ENCODE measurements at regions not wholly inside any gene's neighbourhood (a gene's known extent, or its start where the extent isn't known, plus 50 kb on each side); places are given as distances from the start of the nearest gene placed in this dataset.

DNA sequence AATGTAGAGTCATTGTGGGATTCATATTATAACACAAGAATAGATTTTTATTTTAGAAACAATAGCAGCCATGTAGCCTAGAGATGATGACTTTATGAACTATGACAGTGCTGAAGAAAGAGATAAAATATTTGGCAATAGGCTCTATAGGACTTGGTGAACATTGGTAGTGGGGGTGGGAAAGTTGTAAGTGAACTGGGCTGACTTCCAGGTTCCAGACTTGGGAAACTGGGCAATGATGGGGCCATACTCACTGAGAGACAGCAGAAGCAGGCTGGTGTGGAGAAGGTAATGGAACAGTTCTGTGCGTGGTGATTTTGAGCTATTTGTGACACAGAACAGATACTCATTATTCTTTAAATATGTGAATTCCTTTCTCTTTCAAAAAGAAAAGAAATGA is 470.3 kb upstream of the HNRNPA3 start:
- Histone ChIP-seq H3K4me1 (ENCODE audit: control insufficient read depth, insufficient read depth, low read length) (no peaks in the 10 kb centered on the region), H3K9me3 (ENCODE audit: control insufficient read depth, insufficient read depth, low read depth, low read length) (no peaks in the 10 kb centered on the region), H3K27ac (ENCODE audit: low read length) (no peak overlapping the region), H3K4me3 (ENCODE audit: low read depth in 2 of 2, low read length in 2 of 2) (no peak overlapping the region), H3K36me3 (ENCODE audit: control insufficient read depth, insufficient read depth, low read length) (no peaks in the 10 kb centered on the region), H3K27me3 (ENCODE audit: control insufficient read depth, insufficient read depth, low read length) (peaks cover 6% of the 10 kb centered on the region)
- ChIA-PET POLR2A (no interaction called here), CTCF (no interaction called here)
- BruUV-seq (replicated peaks): no TSS peak
- DNase-seq (ENCODE audit: low read depth, low spot score) (no peak), ATAC-seq (no peak)
- TF ChIP-seq, protein P1, sequence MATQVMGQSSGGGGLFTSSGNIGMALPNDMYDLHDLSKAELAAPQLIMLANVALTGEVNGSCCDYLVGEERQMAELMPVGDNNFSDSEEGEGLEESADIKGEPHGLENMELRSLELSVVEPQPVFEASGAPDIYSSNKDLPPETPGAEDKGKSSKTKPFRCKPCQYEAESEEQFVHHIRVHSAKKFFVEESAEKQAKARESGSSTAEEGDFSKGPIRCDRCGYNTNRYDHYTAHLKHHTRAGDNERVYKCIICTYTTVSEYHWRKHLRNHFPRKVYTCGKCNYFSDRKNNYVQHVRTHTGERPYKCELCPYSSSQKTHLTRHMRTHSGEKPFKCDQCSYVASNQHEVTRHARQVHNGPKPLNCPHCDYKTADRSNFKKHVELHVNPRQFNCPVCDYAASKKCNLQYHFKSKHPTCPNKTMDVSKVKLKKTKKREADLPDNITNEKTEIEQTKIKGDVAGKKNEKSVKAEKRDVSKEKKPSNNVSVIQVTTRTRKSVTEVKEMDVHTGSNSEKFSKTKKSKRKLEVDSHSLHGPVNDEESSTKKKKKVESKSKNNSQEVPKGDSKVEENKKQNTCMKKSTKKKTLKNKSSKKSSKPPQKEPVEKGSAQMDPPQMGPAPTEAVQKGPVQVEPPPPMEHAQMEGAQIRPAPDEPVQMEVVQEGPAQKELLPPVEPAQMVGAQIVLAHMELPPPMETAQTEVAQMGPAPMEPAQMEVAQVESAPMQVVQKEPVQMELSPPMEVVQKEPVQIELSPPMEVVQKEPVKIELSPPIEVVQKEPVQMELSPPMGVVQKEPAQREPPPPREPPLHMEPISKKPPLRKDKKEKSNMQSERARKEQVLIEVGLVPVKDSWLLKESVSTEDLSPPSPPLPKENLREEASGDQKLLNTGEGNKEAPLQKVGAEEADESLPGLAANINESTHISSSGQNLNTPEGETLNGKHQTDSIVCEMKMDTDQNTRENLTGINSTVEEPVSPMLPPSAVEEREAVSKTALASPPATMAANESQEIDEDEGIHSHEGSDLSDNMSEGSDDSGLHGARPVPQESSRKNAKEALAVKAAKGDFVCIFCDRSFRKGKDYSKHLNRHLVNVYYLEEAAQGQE (IDR thresholded peaks at IDR 0.05; ENCODE audit: insufficient read depth in 1 of 2, low read depth in 2 of 2, low read length in 1 of 2): no peak
- TF ChIP-seq SIN3A (IDR thresholded peaks at IDR 0.05; ENCODE audit: borderline replicate concordance, insufficient read depth, low read depth, low read length): no peak
- no peak for TF ChIP-seq POLR2AphosphoS5 (IDR thresholded peaks at IDR 0.05; ENCODE audit: low read depth, low read length)
- TF ChIP-seq, protein P2, sequence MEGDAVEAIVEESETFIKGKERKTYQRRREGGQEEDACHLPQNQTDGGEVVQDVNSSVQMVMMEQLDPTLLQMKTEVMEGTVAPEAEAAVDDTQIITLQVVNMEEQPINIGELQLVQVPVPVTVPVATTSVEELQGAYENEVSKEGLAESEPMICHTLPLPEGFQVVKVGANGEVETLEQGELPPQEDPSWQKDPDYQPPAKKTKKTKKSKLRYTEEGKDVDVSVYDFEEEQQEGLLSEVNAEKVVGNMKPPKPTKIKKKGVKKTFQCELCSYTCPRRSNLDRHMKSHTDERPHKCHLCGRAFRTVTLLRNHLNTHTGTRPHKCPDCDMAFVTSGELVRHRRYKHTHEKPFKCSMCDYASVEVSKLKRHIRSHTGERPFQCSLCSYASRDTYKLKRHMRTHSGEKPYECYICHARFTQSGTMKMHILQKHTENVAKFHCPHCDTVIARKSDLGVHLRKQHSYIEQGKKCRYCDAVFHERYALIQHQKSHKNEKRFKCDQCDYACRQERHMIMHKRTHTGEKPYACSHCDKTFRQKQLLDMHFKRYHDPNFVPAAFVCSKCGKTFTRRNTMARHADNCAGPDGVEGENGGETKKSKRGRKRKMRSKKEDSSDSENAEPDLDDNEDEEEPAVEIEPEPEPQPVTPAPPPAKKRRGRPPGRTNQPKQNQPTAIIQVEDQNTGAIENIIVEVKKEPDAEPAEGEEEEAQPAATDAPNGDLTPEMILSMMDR (IDR thresholded peaks at IDR 0.05): no peak
- TF ChIP-seq TCF7L2 (IDR thresholded peaks at IDR 0.05; ENCODE audit: low read depth, low read length): no peak
- in situ Hi-C loops (cut with HindIII; ENCODE audit: low pct_unique_long_range_greater_than_20kb, low sequenced_read_pairs) (no loop called here), intact Hi-C loops (cut with micrococcal nuclease; ENCODE audit: unreplicated experiment) (no loop called here)

DNA sequence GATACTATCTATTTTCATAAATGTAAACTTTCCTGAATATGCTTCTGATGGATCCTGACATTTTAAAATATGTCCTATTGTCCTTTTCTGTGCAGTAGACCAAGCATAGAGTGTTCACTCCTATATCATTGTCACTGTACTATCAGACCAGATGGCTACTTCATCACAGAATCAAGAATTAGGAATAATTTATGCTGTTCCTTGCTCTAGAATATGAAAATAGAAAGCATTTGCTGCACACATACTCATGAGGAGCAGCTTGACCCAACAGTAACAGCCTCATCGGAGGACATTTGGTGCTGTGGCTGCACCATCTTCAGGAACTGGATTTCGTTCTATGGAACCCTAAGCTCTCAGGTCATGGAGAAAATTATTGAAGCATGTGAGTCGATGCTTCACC is 468.9 kb upstream of the HNRNPA3 start:
- in situ Hi-C loops (cut with HindIII; ENCODE audit: low pct_unique_long_range_greater_than_20kb, low sequenced_read_pairs): no loop called here
- BruUV-seq (replicated peaks): no TSS peak
- Histone ChIP-seq H3K27ac (ENCODE audit: low read length) (no peak overlapping the region), H3K27me3 (ENCODE audit: control insufficient read depth, insufficient read depth, low read length) (peaks cover 6% of the 10 kb centered on the region), H3K4me3 (ENCODE audit: low read depth in 2 of 2, low read length in 2 of 2) (no peak overlapping the region), H3K9me3 (ENCODE audit: control insufficient read depth, insufficient read depth, low read depth, low read length) (no peaks in the 10 kb centered on the region), H3K4me1 (ENCODE audit: control insufficient read depth, insufficient read depth, low read length) (no peaks in the 10 kb centered on the region), H3K36me3 (ENCODE audit: control insufficient read depth, insufficient read depth, low read length) (no peaks in the 10 kb centered on the region)
- CTCF ChIA-PET: no interaction called here
- intact Hi-C loops (cut with micrococcal nuclease; ENCODE audit: unreplicated experiment): no loop called here
- TF ChIP-seq POLR2AphosphoS5 (IDR thresholded peaks at IDR 0.05; ENCODE audit: low read depth, low read length) (no peak), TCF7L2 (IDR thresholded peaks at IDR 0.05; ENCODE audit: low read depth, low read length) (no peak), SIN3A (IDR thresholded peaks at IDR 0.05; ENCODE audit: borderline replicate concordance, insufficient read depth, low read depth, low read length) (no peak)
- TF ChIP-seq, protein P2 (IDR thresholded peaks at IDR 0.05): no peak
- TF ChIP-seq, protein P1 (IDR thresholded peaks at IDR 0.05; ENCODE audit: insufficient read depth in 1 of 2, low read depth in 2 of 2, low read length in 1 of 2): no peak
- no peak for DNase-seq (ENCODE audit: low read depth, low spot score)
- POLR2A ChIA-PET: no interaction called here
- no peak for ATAC-seq
